ENCODE measurements at regions not wholly inside any gene's neighbourhood (a gene's known extent, or its start where the extent isn't known, plus 50 kb on each side); places are given as distances from the start of the nearest gene placed in this dataset.
"Not testable (repeated sequence)": the region's sequence is repeated elsewhere in the genome, so short reads cannot be mapped to it uniquely, and the experiment has no call there.

DNA sequence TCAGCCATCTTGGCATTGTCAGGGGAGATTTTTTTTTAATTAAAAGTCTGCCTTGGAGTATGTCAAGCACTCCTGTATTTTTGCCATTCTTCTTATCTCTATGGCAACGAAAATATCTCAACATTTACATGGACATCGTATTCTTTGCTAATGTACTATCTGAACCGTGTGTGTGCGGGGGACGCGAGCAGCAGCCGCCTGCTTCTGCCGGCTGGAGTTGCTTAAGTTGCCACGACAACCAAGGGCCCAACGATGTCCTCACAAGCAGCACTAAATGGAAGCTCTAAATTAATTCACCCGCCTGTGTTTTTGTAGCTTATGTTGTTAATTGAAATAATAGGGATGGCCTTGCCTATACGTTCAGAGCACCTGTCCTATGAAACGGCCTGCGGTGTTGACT lies 309.5 kb downstream of the TEX29 start:
- no peaks in the 10 kb centered on the region for H3K9me3 ChIP-seq (ENCODE audit: control insufficient read depth in 1 of 2, low read length in 2 of 2)
- Mint-ChIP-seq H3K4me3 (no peak overlapping the region), H3K4me1 (no peaks in the 10 kb centered on the region), H3K9me3 (peaks cover 0 to 2% (median 0%) of the 10 kb centered on the region in 8 donors), H3K36me3 (no peaks in the 10 kb centered on the region), H3K27ac (no peak overlapping the region), H3K27me3 (no peaks in the 10 kb centered on the region)
- no peak overlapping the region for H3K4me3 ChIP-seq (ENCODE audit: low read length in 2 of 2)
- intact Hi-C loops (cut with micrococcal nuclease): no loop called here
- DNase-seq: no peak
- H3K27ac ChIP-seq (ENCODE audit: low read depth, low read length): no peak overlapping the region
- H3K36me3 ChIP-seq (ENCODE audit: insufficient read depth, low read length): no peaks in the 10 kb centered on the region
- POLR2A ChIA-PET (ENCODE audit: partially characterized antibody): no interaction called here
- no peaks in the 10 kb centered on the region for H3K4me1 ChIP-seq (ENCODE audit: insufficient read depth, low read length)
- H3K27me3 ChIP-seq (ENCODE audit: insufficient read depth, low read length): no peaks in the 10 kb centered on the region
- CTCF ChIA-PET (ENCODE audit: partially characterized antibody): no interaction called here

DNA sequence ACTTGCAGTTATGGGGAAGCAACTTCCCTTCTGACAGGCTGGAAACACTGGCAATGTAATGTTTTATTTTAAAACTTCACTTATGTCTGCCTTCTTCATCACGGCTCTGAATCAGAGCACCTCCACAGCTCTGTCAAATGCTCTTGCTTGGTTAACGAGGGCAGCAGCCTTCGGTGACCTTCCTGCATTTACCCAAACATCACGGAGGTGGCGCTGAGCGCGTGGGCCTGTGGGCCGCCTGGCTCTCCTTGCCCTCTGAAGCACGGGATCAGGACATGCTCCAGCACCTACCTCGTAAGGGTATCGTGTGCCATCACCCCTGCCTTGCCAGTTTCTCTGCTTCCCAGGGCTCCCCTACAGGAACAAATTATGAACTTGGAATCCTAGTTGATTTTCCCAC lies 310.0 kb downstream of the TEX29 start:
- intact Hi-C loops (cut with micrococcal nuclease): no loop called here
- Mint-ChIP-seq H3K9me3 (peaks cover 0 to 2% (median 0%) of the 10 kb centered on the region in 8 donors), H3K27ac (no peak overlapping the region), H3K27me3 (no peaks in the 10 kb centered on the region), H3K36me3 (no peaks in the 10 kb centered on the region), H3K4me1 (no peaks in the 10 kb centered on the region), H3K4me3 (no peak overlapping the region)
- ChIA-PET CTCF (ENCODE audit: partially characterized antibody) (no interaction called here), POLR2A (ENCODE audit: partially characterized antibody) (no interaction called here)
- no peaks in the 10 kb centered on the region for H3K4me1 ChIP-seq (ENCODE audit: insufficient read depth, low read length)
- DNase-seq: no peak
- H3K9me3 ChIP-seq (ENCODE audit: control insufficient read depth in 1 of 2, low read length in 2 of 2): no peaks in the 10 kb centered on the region
- no peak overlapping the region for H3K4me3 ChIP-seq (ENCODE audit: low read length in 2 of 2)
- no peaks in the 10 kb centered on the region for H3K27me3 ChIP-seq (ENCODE audit: insufficient read depth, low read length)
- no peaks in the 10 kb centered on the region for H3K36me3 ChIP-seq (ENCODE audit: insufficient read depth, low read length)
- no peak overlapping the region for H3K27ac ChIP-seq (ENCODE audit: low read depth, low read length)

DNA sequence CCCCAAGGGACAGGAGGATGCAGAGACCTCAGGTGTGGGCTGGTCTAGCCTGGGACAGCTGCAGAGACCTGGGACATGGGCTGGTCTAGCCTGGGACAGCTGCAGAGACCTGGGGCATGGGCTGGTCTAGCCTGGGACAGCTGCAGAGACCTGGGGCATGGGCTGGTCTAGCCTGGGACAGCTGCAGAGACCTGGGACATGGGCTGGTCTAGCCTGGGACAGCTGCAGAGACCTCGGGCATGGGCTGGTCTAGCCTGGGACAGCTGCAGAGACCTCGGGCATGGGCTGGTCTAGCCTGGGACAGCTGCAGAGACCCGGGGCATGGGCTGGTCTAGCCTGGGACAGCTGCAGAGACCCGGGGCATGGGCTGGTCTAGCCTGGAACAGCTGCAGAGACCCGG lies 310.8 kb downstream of the TEX29 start:
- intact Hi-C loops (cut with micrococcal nuclease): not testable (repeated sequence)

DNA sequence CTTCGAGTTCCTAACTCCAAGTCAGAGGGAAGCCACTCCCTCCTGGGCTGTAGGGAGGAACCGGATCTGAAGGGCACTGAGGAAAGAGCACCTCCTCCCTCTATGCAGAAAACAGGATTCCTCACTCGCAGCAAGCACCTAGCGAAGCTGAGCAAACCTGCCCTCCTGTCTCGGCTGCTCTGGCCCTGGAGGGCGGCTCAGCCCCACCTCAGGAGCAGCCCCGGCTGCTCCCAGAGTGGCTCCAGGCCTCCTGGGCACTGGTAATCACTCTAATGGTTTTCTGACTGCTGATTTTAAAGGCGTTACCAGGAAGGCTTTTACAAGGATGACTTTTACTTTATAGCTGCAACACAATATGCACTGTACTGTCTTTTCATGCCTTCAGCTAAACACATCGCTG lies 312.5 kb downstream of the TEX29 start:
- H3K4me3 ChIP-seq (ENCODE audit: low read length in 2 of 2): no peak overlapping the region
- CTCF ChIA-PET (ENCODE audit: partially characterized antibody): no interaction called here
- no peaks in the 10 kb centered on the region for H3K36me3 Mint-ChIP-seq
- no peaks in the 10 kb centered on the region for H3K27me3 ChIP-seq (ENCODE audit: insufficient read depth, low read length)
- no peak overlapping the region for H3K27ac ChIP-seq (ENCODE audit: low read depth, low read length)
- POLR2A ChIA-PET (ENCODE audit: partially characterized antibody): no interaction called here
- peaks cover 0 to 2% (median 0%) of the 10 kb centered on the region in 8 donors for H3K9me3 Mint-ChIP-seq
- H3K27me3 Mint-ChIP-seq: no peaks in the 10 kb centered on the region
- H3K9me3 ChIP-seq (ENCODE audit: control insufficient read depth in 1 of 2, low read length in 2 of 2): no peaks in the 10 kb centered on the region
- H3K36me3 ChIP-seq (ENCODE audit: insufficient read depth, low read length): no peaks in the 10 kb centered on the region
- no peak overlapping the region for H3K4me3 Mint-ChIP-seq
- intact Hi-C loops (cut with micrococcal nuclease): no loop called here
- no peak overlapping the region for H3K27ac Mint-ChIP-seq
- H3K4me1 ChIP-seq (ENCODE audit: insufficient read depth, low read length): no peaks in the 10 kb centered on the region
- DNase-seq: no peak
- no peaks in the 10 kb centered on the region for H3K4me1 Mint-ChIP-seq

More for the DNA sequence above, 310.8 kb downstream of the TEX29 start:
- POLR2A ChIA-PET (ENCODE audit: partially characterized antibody); H3K4me1 ChIP-seq (ENCODE audit: insufficient read depth, low read length); DNase-seq; H3K27ac Mint-ChIP-seq; H3K4me3 ChIP-seq (ENCODE audit: low read length in 2 of 2); CTCF ChIA-PET (ENCODE audit: partially characterized antibody); H3K36me3 Mint-ChIP-seq; H3K36me3 ChIP-seq (ENCODE audit: insufficient read depth, low read length); H3K27ac ChIP-seq (ENCODE audit: low read depth, low read length); H3K27me3 ChIP-seq (ENCODE audit: insufficient read depth, low read length); H3K9me3 ChIP-seq (ENCODE audit: control insufficient read depth in 1 of 2, low read length in 2 of 2); H3K27me3 Mint-ChIP-seq; H3K4me1 Mint-ChIP-seq; H3K9me3 Mint-ChIP-seq; H3K4me3 Mint-ChIP-seq: not testable (repeated sequence)

DNA sequence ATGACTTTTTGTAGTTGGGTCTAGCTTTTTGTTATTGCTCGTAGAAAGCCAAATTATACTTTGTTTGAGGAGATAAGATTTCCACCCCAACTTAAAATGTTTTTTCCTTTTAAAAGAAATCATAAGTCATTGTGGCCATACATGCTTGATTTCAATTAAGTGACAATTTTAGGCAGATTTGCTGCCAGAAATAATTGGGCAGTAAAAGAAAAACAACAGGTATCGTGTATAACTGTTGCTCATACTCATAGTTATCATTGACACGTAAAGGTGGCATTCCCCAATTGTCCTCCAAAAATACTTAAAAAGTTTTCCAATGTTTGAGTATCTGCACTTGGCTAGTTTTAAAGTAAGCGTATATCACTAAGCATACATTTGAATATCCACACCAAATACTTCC lies 313.0 kb downstream of the TEX29 start:
- H3K27me3 ChIP-seq (ENCODE audit: insufficient read depth, low read length): no peaks in the 10 kb centered on the region
- H3K4me3 ChIP-seq (ENCODE audit: low read length in 2 of 2): no peak overlapping the region
- no peaks in the 10 kb centered on the region for H3K9me3 ChIP-seq (ENCODE audit: control insufficient read depth in 1 of 2, low read length in 2 of 2)
- Mint-ChIP-seq H3K4me1 (no peaks in the 10 kb centered on the region), H3K4me3 (no peak overlapping the region), H3K27ac (no peak overlapping the region), H3K27me3 (no peaks in the 10 kb centered on the region), H3K9me3 (peaks cover 0 to 2% (median 0%) of the 10 kb centered on the region in 8 donors), H3K36me3 (no peaks in the 10 kb centered on the region)
- H3K36me3 ChIP-seq (ENCODE audit: insufficient read depth, low read length): no peaks in the 10 kb centered on the region
- H3K27ac ChIP-seq (ENCODE audit: low read depth, low read length): no peak overlapping the region
- H3K4me1 ChIP-seq (ENCODE audit: insufficient read depth, low read length): no peaks in the 10 kb centered on the region
- intact Hi-C loops (cut with micrococcal nuclease): no loop called here
- ChIA-PET CTCF (ENCODE audit: partially characterized antibody) (no interaction called here), POLR2A (ENCODE audit: partially characterized antibody) (no interaction called here)
- DNase-seq: no peak

DNA sequence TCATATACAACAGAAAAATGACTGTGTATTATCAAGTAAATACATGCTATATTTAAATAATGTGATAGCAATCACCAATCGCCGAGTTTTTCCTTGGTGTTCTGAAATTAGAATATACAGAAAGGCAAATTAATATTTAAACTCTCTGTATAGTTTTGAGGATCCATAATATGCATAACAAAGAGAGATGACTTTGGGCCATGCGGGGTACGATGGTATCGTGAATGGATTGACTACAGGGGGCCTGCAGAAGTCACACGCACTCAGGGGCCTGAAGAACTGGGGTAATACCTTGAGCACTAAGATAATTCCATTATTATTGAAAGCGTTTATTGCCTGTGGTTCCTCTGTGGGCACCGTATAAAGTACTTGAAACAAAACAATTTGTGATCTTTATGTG lies 314.0 kb downstream of the TEX29 start:
- intact Hi-C loops (cut with micrococcal nuclease): no loop called here
- no peak overlapping the region for H3K4me3 Mint-ChIP-seq
- H3K27me3 Mint-ChIP-seq: no peaks in the 10 kb centered on the region
- no peak for DNase-seq
- H3K27ac Mint-ChIP-seq: no peak overlapping the region
- Histone ChIP-seq H3K4me3 (ENCODE audit: low read length in 2 of 2) (no peak overlapping the region), H3K4me1 (ENCODE audit: insufficient read depth, low read length) (no peaks in the 10 kb centered on the region), H3K27ac (ENCODE audit: low read depth, low read length) (no peak overlapping the region), H3K9me3 (ENCODE audit: control insufficient read depth in 1 of 2, low read length in 2 of 2) (no peaks in the 10 kb centered on the region), H3K27me3 (ENCODE audit: insufficient read depth, low read length) (no peaks in the 10 kb centered on the region), H3K36me3 (ENCODE audit: insufficient read depth, low read length) (no peaks in the 10 kb centered on the region)
- ChIA-PET POLR2A (ENCODE audit: partially characterized antibody) (no interaction called here), CTCF (ENCODE audit: partially characterized antibody) (no interaction called here)
- H3K4me1 Mint-ChIP-seq: no peaks in the 10 kb centered on the region
- H3K36me3 Mint-ChIP-seq: no peaks in the 10 kb centered on the region
- H3K9me3 Mint-ChIP-seq: peaks cover 0 to 2% (median 0%) of the 10 kb centered on the region in 8 donors

DNA sequence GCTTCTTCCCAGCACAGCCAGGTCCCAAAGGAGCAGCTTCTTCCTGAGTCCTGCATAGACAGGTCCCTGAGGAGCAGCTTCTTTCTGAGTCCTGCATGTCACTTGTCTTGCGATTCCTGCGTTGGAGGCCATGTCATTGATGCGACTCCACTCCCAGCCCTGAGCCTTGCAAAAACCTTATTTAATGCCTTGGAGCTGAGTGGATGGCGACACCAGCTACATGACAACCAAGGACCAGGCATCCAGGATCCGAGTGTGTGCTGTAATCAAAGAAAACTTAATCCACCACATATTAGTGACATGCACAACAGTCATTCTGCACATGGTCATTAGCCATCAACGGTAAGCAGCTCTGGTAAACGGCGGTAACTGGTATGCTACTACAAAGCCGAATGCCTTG lies 315.8 kb downstream of the TEX29 start:
- no peaks in the 10 kb centered on the region for H3K27me3 Mint-ChIP-seq
- no peaks in the 10 kb centered on the region for H3K4me1 ChIP-seq (ENCODE audit: insufficient read depth, low read length)
- ChIA-PET CTCF (ENCODE audit: partially characterized antibody) (no interaction called here), POLR2A (ENCODE audit: partially characterized antibody) (no interaction called here)
- intact Hi-C loops (cut with micrococcal nuclease): no loop called here
- H3K36me3 ChIP-seq (ENCODE audit: insufficient read depth, low read length): no peaks in the 10 kb centered on the region
- no peak overlapping the region for H3K4me3 ChIP-seq (ENCODE audit: low read length in 2 of 2)
- H3K27ac Mint-ChIP-seq: no peak overlapping the region
- H3K36me3 Mint-ChIP-seq: no peaks in the 10 kb centered on the region
- no peaks in the 10 kb centered on the region for H3K9me3 ChIP-seq (ENCODE audit: control insufficient read depth in 1 of 2, low read length in 2 of 2)
- no peak for DNase-seq
- H3K27ac ChIP-seq (ENCODE audit: low read depth, low read length): no peak overlapping the region
- no peaks in the 10 kb centered on the region for H3K9me3 Mint-ChIP-seq
- no peak overlapping the region for H3K4me3 Mint-ChIP-seq
- H3K27me3 ChIP-seq (ENCODE audit: insufficient read depth, low read length): no peaks in the 10 kb centered on the region
- H3K4me1 Mint-ChIP-seq: no peaks in the 10 kb centered on the region

DNA sequence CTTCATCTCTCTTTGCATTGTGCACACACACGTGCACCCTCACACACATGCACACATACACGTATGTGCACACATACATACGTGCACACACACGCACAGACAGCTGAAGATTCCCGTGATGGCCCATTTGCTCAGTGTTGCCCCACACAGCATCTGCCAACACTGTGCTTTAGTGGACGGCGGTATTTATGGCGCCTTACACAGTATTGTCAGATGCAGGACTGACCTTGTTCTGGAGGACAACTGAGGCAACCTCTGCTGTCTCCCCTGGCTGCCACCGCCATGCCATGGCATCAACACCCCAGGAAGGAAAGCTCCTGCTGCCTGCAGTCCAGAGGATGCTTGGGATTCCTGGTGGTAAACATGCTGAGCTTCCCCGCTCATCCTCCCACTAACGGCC lies 316.4 kb downstream of the TEX29 start:
- no peak overlapping the region for H3K4me3 ChIP-seq (ENCODE audit: low read length in 2 of 2)
- Mint-ChIP-seq H3K9me3 (no peaks in the 10 kb centered on the region), H3K27me3 (no peaks in the 10 kb centered on the region), H3K36me3 (no peaks in the 10 kb centered on the region), H3K4me3 (no peak overlapping the region), H3K4me1 (no peaks in the 10 kb centered on the region), H3K27ac (no peak overlapping the region)
- no peaks in the 10 kb centered on the region for H3K27me3 ChIP-seq (ENCODE audit: insufficient read depth, low read length)
- no peak for DNase-seq
- H3K27ac ChIP-seq (ENCODE audit: low read depth, low read length): no peak overlapping the region
- H3K4me1 ChIP-seq (ENCODE audit: insufficient read depth, low read length): no peaks in the 10 kb centered on the region
- H3K9me3 ChIP-seq (ENCODE audit: control insufficient read depth in 1 of 2, low read length in 2 of 2): no peaks in the 10 kb centered on the region
- CTCF ChIA-PET (ENCODE audit: partially characterized antibody): no interaction called here
- POLR2A ChIA-PET (ENCODE audit: partially characterized antibody): no interaction called here
- intact Hi-C loops (cut with micrococcal nuclease): no loop called here
- H3K36me3 ChIP-seq (ENCODE audit: insufficient read depth, low read length): no peaks in the 10 kb centered on the region
